ENCODE measurements at regions not wholly inside any gene's neighbourhood (a gene's known extent, or its start where the extent isn't known, plus 50 kb on each side); places are given as distances from the start of the nearest gene placed in this dataset.
"Not testable (repeated sequence)": the region's sequence is repeated elsewhere in the genome, so short reads cannot be mapped to it uniquely, and the experiment has no call there.

DNA sequence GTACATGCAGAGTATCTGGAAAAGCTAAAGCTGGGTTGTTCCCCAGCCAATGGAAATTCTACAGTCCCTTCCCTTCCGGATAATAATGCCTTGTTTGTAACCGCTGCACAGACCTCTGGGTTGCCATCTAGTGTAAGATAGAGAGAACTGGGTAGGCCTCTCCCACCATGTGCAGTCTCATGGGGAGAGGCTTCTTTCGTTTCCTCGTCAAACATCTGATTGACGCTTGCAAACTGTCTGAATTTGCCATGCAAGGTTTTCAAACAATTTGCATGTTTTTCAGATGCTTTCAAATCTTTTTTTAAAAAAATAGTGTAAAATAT lies 69.7 kb upstream of the NOTCH2NLA start:
- H3K4me3 ChIP-seq (ENCODE audit: control extremely low read depth in 1 of 5, extremely low read depth in 1 of 5, insufficient read depth in 1 of 5, low read depth in 2 of 5, low read length in 4 of 5); H3K4me1 Mint-ChIP-seq; H3K36me3 ChIP-seq (replicated peaks in 1 of 2; ENCODE audit: control extremely low read depth in 1 of 2, control insufficient read depth in 1 of 2, extremely low read depth in 1 of 2, insufficient read depth in 2 of 2, low read length in 1 of 2); intact Hi-C loops (cut with micrococcal nuclease); H3K9me3 ChIP-seq (ENCODE audit: control extremely low read depth in 1 of 3, control insufficient read depth in 2 of 3, insufficient read depth in 1 of 3, low read length in 2 of 3); H3K27ac Mint-ChIP-seq; CTCF ChIA-PET; H3K9me3 Mint-ChIP-seq (ENCODE audit: insufficient read depth); POLR2A ChIA-PET; H2AFZ ChIP-seq (ENCODE audit: insufficient read depth, low read depth, low read length, poor library complexity, severe bottlenecking); H3K4me1 ChIP-seq (ENCODE audit: control insufficient read depth in 2 of 2, insufficient read depth in 2 of 2, low read length in 2 of 2); H3K27ac ChIP-seq (ENCODE audit: low read length in 2 of 2); DNase-seq; H3K4me3 Mint-ChIP-seq; H3K9ac ChIP-seq (ENCODE audit: low read length); H3K4me2 ChIP-seq (replicated peaks; ENCODE audit: low read depth, low read length, poor library complexity, severe bottlenecking); H4K20me1 ChIP-seq (ENCODE audit: control insufficient read depth, insufficient read depth, low read length, poor library complexity, severe bottlenecking); H3K27me3 Mint-ChIP-seq; H3K79me2 ChIP-seq (ENCODE audit: control insufficient read depth, insufficient read depth, low read length); H3K27me3 ChIP-seq (replicated peaks in 1 of 4; ENCODE audit: control extremely low read depth in 1 of 4, control insufficient read depth in 3 of 4, insufficient read depth in 4 of 4, low read length in 3 of 4): not testable (repeated sequence)
- no CpG with 5 or more reads among the region's 5 CpGs for WGBS (ENCODE audit: insufficient coverage)
- ATAC-seq (ENCODE audit: low read depth) = peak; percentile 95

DNA sequence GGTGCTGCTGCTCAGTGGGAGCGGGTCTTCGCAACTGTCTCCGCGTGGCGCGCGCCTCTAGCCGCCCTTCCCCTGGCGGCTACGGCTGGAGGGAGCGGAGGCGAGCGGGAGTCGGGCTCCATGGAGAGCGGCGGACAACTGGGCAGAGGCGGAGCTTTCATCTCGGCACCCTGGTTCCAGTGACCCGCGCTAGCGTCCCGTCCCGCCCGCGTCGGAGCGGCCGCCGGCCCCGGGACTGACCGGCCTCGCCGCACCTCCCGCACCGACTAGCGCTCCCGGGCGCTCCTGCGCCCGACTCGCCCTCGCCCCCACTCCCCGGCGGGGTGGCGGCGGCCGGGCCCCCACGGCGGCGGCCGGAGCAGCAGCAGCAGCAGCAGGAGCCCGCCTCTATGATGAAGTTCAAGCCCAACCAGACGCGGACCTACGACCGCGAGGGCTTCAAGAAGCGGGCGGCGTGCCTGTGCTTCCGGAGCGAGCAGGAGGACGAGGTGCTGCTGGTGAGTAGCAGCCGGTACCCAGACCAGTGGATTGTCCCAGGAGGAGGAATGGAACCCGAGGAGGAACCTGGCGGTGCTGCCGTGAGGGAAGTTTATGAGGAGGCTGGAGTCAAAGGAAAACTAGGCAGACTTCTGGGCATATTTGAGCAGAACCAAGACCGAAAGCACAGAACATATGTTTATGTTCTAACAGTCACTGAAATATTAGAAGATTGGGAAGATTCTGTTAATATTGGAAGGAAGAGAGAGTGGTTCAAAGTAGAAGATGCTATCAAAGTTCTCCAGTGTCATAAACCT lies 69.2 kb upstream of the NOTCH2NLA start:
- H3K4me2 ChIP-seq (replicated peaks; ENCODE audit: low read depth, low read length, poor library complexity, severe bottlenecking); H3K9ac ChIP-seq (ENCODE audit: low read length); H3K36me3 ChIP-seq (replicated peaks in 1 of 2; ENCODE audit: control extremely low read depth in 1 of 2, control insufficient read depth in 1 of 2, extremely low read depth in 1 of 2, insufficient read depth in 2 of 2, low read length in 1 of 2); intact Hi-C loops (cut with micrococcal nuclease); H3K27ac Mint-ChIP-seq; H3K27me3 ChIP-seq (replicated peaks in 1 of 4; ENCODE audit: control extremely low read depth in 1 of 4, control insufficient read depth in 3 of 4, insufficient read depth in 4 of 4, low read length in 3 of 4); H2AFZ ChIP-seq (ENCODE audit: insufficient read depth, low read depth, low read length, poor library complexity, severe bottlenecking); H3K4me1 ChIP-seq (ENCODE audit: control insufficient read depth in 2 of 2, insufficient read depth in 2 of 2, low read length in 2 of 2); CTCF ChIA-PET; H3K9me3 Mint-ChIP-seq (ENCODE audit: insufficient read depth); H3K4me1 Mint-ChIP-seq; H3K27me3 Mint-ChIP-seq; DNase-seq; H4K20me1 ChIP-seq (ENCODE audit: control insufficient read depth, insufficient read depth, low read length, poor library complexity, severe bottlenecking); H3K4me3 ChIP-seq (ENCODE audit: control extremely low read depth in 1 of 5, extremely low read depth in 1 of 5, insufficient read depth in 1 of 5, low read depth in 2 of 5, low read length in 4 of 5); H3K4me3 Mint-ChIP-seq; H3K9me3 ChIP-seq (ENCODE audit: control extremely low read depth in 1 of 3, control insufficient read depth in 2 of 3, insufficient read depth in 1 of 3, low read length in 2 of 3); H3K27ac ChIP-seq (ENCODE audit: low read length in 2 of 2); H3K79me2 ChIP-seq (ENCODE audit: control insufficient read depth, insufficient read depth, low read length); POLR2A ChIA-PET: not testable (repeated sequence)
- WGBS (ENCODE audit: insufficient coverage) = no CpG with 5 or more reads among the region's 68 CpGs
- ATAC-seq (ENCODE audit: low read depth) = peak; percentile 59

GRCh38 chr1:146292940-146293936 lies 64.4 kb upstream of the NOTCH2NLA start:
- H3K27me3 ChIP-seq (replicated peaks in 1 of 4; ENCODE audit: control extremely low read depth in 1 of 4, control insufficient read depth in 3 of 4, insufficient read depth in 4 of 4, low read length in 3 of 4); POLR2A ChIA-PET; CTCF ChIA-PET; DNase-seq; H3K9me3 Mint-ChIP-seq (ENCODE audit: insufficient read depth); H3K9ac ChIP-seq (ENCODE audit: low read length); H2AFZ ChIP-seq (ENCODE audit: insufficient read depth, low read depth, low read length, poor library complexity, severe bottlenecking); H3K4me3 ChIP-seq (ENCODE audit: control extremely low read depth in 1 of 5, extremely low read depth in 1 of 5, insufficient read depth in 1 of 5, low read depth in 2 of 5, low read length in 4 of 5); H3K27ac Mint-ChIP-seq; H3K4me2 ChIP-seq (replicated peaks; ENCODE audit: low read depth, low read length, poor library complexity, severe bottlenecking); H3K4me1 Mint-ChIP-seq; H3K4me1 ChIP-seq (ENCODE audit: control insufficient read depth in 2 of 2, insufficient read depth in 2 of 2, low read length in 2 of 2); H4K20me1 ChIP-seq (ENCODE audit: control insufficient read depth, insufficient read depth, low read length, poor library complexity, severe bottlenecking); H3K27me3 Mint-ChIP-seq; intact Hi-C loops (cut with micrococcal nuclease); H3K36me3 ChIP-seq (replicated peaks in 1 of 2; ENCODE audit: control extremely low read depth in 1 of 2, control insufficient read depth in 1 of 2, extremely low read depth in 1 of 2, insufficient read depth in 2 of 2, low read length in 1 of 2); H3K4me3 Mint-ChIP-seq; H3K9me3 ChIP-seq (ENCODE audit: control extremely low read depth in 1 of 3, control insufficient read depth in 2 of 3, insufficient read depth in 1 of 3, low read length in 2 of 3); H3K27ac ChIP-seq (ENCODE audit: low read length in 2 of 2); H3K79me2 ChIP-seq (ENCODE audit: control insufficient read depth, insufficient read depth, low read length): not testable (repeated sequence)
- ATAC-seq (ENCODE audit: low read depth) = peak; percentile 18
- WGBS (ENCODE audit: insufficient coverage) = no CpG with 5 or more reads among the region's 9 CpGs

DNA sequence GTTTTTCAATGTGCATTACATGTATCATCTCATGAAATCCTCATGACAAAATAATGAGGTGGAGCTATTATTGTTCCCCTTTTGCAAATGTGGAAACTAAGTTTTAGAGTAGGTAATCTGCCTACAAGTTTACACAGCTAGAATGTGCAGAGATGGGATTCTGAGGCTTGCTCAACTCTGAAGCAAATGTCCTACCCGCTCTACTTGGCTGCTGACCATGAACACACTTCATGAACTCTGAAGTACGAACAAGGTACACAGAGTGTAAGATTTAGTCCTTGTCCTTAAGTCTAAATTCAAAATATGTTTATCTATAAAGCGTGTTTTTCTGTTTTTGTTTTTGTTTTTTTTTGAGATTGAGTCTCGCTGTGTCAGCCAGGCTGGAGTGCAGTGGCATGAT lies 63.6 kb upstream of the NOTCH2NLA start:
- H3K79me2 ChIP-seq (ENCODE audit: control insufficient read depth, insufficient read depth, low read length); CTCF ChIA-PET; intact Hi-C loops (cut with micrococcal nuclease); H3K27ac Mint-ChIP-seq; ATAC-seq (ENCODE audit: low read depth); H3K4me3 ChIP-seq (ENCODE audit: control extremely low read depth in 1 of 5, extremely low read depth in 1 of 5, insufficient read depth in 1 of 5, low read depth in 2 of 5, low read length in 4 of 5); POLR2A ChIA-PET; H3K36me3 ChIP-seq (replicated peaks in 1 of 2; ENCODE audit: control extremely low read depth in 1 of 2, control insufficient read depth in 1 of 2, extremely low read depth in 1 of 2, insufficient read depth in 2 of 2, low read length in 1 of 2); H2AFZ ChIP-seq (ENCODE audit: insufficient read depth, low read depth, low read length, poor library complexity, severe bottlenecking); H3K27me3 Mint-ChIP-seq; H3K27me3 ChIP-seq (replicated peaks in 1 of 4; ENCODE audit: control extremely low read depth in 1 of 4, control insufficient read depth in 3 of 4, insufficient read depth in 4 of 4, low read length in 3 of 4); H3K9ac ChIP-seq (ENCODE audit: low read length); H3K4me3 Mint-ChIP-seq; H3K4me1 ChIP-seq (ENCODE audit: control insufficient read depth in 2 of 2, insufficient read depth in 2 of 2, low read length in 2 of 2); H4K20me1 ChIP-seq (ENCODE audit: control insufficient read depth, insufficient read depth, low read length, poor library complexity, severe bottlenecking); H3K4me2 ChIP-seq (replicated peaks; ENCODE audit: low read depth, low read length, poor library complexity, severe bottlenecking); DNase-seq; H3K9me3 ChIP-seq (ENCODE audit: control extremely low read depth in 1 of 3, control insufficient read depth in 2 of 3, insufficient read depth in 1 of 3, low read length in 2 of 3); H3K9me3 Mint-ChIP-seq (ENCODE audit: insufficient read depth); H3K27ac ChIP-seq (ENCODE audit: low read length in 2 of 2); H3K4me1 Mint-ChIP-seq: not testable (repeated sequence)
- no CpG with 5 or more reads among the region's 4 CpGs for WGBS (ENCODE audit: insufficient coverage)

All from B cell (primary cell).